GM10248 (cell line): ENCODE measurements at regions not wholly inside any gene's neighbourhood (a gene's known extent, or its start where the extent isn't known, plus 50 kb on each side); places are given as distances from the start of the nearest gene placed in this dataset.

Source experiments
- CTCF ChIA-PET: fragments of 300-600 bp; sonication (Branson Sonifier 250); formaldehyde crosslinking; extraction: SDS; loops from one replicate; lab custom pipeline; 2021; ENCODE audit warnings: antibody characterized with exemption; lab: Yijun Ruan, JAX
- POLR2A ChIA-PET: fragments of 350-650 bp; sonication (Branson Sonifier 250); formaldehyde crosslinking; extraction: SDS; loops from one replicate; lab custom pipeline; 2020; ENCODE audit warnings: antibody characterized with exemption; lab: Yijun Ruan, JAX
- DNase-seq: peaks from one replicate; pipeline ENCODE4 v3.0.0; 2012; ENCODE audit errors: extremely low spot score
- TF ChIP-seq, protein P1 (sequence below): IDR thresholded peaks from 2 replicates; pipeline ENCODE4 v1.5.1; 2012; ENCODE audit warnings: mild to moderate bottlenecking, low read depth; ENCODE audit errors: extremely low read depth, missing control alignments, control extremely low read depth

DNA sequence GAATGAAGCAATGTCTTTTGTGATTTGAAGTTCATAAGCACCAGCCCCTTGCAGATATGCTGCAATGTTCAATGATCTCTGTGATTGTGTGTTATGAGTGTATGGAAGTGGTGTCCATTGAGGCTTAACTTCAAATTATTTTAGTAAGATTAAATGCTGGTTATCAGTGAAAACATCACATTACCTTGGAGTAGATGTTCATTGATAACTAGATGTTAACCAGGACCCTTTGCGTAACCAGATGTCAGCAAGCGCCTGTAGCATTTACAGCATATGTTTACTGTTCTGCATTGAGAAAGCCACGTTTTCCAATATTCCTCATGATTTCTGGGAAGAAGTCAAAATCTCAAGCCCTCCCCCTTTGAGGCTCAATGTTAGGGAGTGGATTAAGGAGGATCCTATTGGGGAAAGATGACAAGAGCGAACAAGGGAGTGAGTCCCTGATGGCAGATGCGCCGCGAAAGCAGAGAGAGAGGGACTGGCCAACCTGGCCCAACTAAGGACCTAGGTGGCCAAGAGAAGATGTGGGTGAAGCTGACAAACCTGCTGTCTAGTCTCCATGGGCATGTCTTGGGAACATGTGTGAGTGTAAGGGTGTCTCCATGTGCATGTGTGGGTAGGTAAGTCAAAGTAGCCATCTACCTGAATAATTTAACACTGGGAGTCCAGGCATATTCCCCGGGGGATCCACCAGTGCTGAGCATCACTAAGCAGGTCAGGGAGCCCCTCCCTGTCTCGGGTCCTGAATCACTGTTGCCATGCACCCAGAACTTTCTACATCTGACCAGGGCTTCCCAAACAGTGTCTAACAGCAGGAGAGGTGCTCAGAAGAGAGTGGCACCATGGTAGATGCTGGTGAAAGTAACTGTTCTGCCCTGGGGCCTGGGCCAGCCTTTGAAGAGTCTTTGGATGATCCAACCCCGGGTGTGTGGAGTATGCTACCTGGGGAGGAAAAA lies 141.6 kb upstream of the GDF10 start:
- TF ChIP-seq, protein P1, sequence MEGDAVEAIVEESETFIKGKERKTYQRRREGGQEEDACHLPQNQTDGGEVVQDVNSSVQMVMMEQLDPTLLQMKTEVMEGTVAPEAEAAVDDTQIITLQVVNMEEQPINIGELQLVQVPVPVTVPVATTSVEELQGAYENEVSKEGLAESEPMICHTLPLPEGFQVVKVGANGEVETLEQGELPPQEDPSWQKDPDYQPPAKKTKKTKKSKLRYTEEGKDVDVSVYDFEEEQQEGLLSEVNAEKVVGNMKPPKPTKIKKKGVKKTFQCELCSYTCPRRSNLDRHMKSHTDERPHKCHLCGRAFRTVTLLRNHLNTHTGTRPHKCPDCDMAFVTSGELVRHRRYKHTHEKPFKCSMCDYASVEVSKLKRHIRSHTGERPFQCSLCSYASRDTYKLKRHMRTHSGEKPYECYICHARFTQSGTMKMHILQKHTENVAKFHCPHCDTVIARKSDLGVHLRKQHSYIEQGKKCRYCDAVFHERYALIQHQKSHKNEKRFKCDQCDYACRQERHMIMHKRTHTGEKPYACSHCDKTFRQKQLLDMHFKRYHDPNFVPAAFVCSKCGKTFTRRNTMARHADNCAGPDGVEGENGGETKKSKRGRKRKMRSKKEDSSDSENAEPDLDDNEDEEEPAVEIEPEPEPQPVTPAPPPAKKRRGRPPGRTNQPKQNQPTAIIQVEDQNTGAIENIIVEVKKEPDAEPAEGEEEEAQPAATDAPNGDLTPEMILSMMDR, result no peak
- CTCF ChIA-PET, result no interaction called here
- DNase-seq, result no peak
- POLR2A ChIA-PET, result no interaction called here

DNA sequence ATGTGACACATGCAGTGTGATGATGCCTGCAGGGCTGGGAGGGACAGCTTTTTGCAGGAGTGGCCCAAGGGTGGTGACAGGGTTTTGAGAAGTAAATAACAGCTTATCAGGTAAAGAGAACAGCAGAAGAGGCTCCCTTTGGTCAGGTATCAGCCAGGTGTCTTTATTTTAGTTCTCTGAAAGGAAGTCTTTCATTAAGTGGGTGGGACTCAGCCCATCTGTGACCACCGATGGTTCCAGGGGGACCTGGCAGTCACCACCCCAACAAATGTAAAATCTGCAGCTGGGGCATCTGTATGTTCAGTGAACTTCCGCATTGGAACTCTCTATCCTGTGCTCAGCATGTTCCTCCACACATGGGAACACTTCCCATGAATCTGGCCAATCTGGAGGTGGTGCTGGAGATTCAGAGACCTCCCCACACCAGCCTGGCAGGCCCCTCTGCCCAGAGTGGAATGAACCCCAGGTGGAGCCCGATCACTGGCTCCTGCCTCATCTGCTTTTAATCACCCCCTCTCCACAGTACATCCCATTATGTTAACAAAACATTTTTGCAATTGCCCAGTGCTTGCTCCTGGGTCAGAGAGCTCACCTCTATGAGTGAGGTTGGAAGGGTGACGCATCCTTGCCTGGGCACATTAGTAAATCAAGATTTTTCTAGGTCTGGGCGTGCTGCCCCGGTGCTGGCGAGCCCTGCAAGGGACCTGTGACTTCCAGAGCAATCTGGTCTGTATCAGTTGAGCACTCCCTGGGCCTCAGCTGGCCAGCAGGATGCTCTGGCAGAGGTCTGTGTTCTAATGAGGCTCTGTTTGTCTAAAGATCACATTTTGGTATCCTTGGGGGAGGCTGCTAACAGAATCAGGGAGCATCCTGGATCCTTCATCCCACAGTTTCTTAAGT lies 140.4 kb upstream of the GDF10 start:
- TF ChIP-seq, protein P1, result no peak
- POLR2A ChIA-PET, result no interaction called here
- CTCF ChIA-PET, result no interaction called here
- DNase-seq, result no peak

DNA sequence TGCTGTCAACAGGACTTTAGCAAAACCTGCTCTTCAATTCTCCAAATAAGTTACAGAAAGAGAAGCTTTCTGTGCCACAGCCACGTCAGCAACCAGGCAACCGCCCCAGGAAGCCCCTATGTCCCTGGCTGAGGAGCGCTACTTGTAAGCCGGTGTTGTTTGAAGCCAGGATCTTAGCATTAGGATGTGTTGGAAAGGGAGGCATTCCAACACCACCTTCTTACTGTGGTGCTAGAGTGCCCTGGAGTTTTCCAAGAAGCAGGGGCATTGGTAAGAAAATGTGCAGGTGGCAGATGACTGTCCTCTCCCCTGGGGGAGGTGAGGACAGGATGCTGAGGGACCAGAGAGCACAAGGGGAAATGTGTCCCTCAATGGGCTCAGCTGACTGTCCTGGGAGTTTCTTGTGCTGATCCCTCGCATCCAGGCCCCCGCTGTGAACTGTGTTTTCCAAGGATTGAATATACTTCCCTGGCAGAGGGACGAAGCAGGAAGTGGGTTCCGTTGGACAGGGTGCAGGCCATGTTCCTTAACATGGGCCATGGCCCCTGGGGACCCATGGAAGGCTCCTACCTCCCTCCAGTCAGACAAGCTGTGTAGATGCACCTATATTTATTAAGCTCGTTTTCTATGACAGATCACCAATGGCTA lies 139.6 kb upstream of the GDF10 start:
- ChIA-PET CTCF (no interaction called here), POLR2A (no interaction called here)
- TF ChIP-seq, protein P1, result no peak
- DNase-seq, result no peak

DNA sequence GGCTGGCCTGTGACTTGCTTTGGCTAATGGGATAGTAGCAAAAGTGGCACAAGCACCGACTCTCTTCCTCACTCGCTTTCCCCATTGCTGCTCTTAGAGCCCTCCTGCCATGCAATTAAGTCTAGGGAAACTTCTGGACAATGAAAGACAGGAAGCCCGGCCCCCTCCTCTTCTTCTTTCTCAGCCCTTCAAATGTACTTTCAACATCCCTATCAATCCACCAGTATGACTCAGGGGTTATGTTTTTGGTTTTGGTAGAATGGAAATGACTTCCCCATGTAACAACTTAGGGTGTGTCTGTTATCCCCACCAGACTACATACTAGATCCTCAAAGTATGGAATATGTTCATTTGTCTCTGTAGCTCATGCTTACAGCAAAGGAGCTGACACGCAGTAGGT lies 139.0 kb upstream of the GDF10 start:
- DNase-seq, result no peak
- POLR2A ChIA-PET, result no interaction called here
- CTCF ChIA-PET, result no interaction called here
- TF ChIP-seq, protein P1, result no peak

DNA sequence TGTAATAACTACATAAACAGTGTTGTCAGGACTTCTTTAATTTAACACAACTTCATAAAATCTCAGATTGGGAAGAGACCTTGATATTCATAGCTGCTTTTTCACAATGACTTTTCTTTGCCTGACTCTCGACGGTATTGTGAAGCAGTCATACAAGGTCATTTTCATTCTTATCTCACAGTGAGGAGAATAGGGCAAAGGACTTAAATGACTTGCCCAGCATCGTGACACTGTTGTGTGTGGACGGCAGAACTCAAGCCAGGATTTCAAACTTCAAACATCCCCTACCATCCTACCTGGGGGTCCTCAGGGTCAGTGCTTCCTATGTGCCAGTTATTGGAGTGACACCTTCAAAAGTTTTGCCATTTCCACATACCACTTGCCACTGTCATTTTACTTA lies 138.5 kb upstream of the GDF10 start:
- CTCF ChIA-PET, result no interaction called here
- TF ChIP-seq, protein P1, result no peak
- POLR2A ChIA-PET, result no interaction called here
- no peak for DNase-seq
